ENCODE measurements at regions not wholly inside any gene's neighbourhood (a gene's known extent, or its start where the extent isn't known, plus 50 kb on each side); places are given as distances from the start of the nearest gene placed in this dataset.

GRCh38 chr4:17220816-17221215, 291.1 kb downstream of the QDPR start:
- POLR2A ChIA-PET = no interaction called here
- intact Hi-C loops (cut with DNase I, micrococcal nuclease) = no loop called here
- H3K27me3 ChIP-seq (ENCODE audit: control insufficient read depth in 1 of 2, insufficient read depth in 2 of 2, low read length in 2 of 2) = no peaks in the 10 kb centered on the region
- H3K4me1 ChIP-seq (ENCODE audit: insufficient read depth, low read length) = no peaks in the 10 kb centered on the region
- CTCF ChIA-PET = no interaction called here
- Mint-ChIP-seq H3K9me3 (no peaks in the 10 kb centered on the region), H3K4me3 (no peak overlapping the region), H3K27ac (no peak overlapping the region), H3K36me3 (ENCODE audit: low read depth) (no peaks in the 10 kb centered on the region), H3K4me1 (ENCODE audit: low read depth) (no peaks in the 10 kb centered on the region), H3K27me3 (peaks cover 4% of the 10 kb centered on the region)
- ATAC-seq (ENCODE audit: poor library complexity) = no peak
- TF ChIP-seq, protein P1, sequence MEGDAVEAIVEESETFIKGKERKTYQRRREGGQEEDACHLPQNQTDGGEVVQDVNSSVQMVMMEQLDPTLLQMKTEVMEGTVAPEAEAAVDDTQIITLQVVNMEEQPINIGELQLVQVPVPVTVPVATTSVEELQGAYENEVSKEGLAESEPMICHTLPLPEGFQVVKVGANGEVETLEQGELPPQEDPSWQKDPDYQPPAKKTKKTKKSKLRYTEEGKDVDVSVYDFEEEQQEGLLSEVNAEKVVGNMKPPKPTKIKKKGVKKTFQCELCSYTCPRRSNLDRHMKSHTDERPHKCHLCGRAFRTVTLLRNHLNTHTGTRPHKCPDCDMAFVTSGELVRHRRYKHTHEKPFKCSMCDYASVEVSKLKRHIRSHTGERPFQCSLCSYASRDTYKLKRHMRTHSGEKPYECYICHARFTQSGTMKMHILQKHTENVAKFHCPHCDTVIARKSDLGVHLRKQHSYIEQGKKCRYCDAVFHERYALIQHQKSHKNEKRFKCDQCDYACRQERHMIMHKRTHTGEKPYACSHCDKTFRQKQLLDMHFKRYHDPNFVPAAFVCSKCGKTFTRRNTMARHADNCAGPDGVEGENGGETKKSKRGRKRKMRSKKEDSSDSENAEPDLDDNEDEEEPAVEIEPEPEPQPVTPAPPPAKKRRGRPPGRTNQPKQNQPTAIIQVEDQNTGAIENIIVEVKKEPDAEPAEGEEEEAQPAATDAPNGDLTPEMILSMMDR (IDR thresholded peaks at IDR 0.05) = no peak
- no peak for DNase-seq
- no peak overlapping the region for H3K4me3 ChIP-seq (ENCODE audit: low read length)
- peaks cover 0 to 4% of the 10 kb centered on the region in 2 experiments for H3K9me3 ChIP-seq (ENCODE audit: control insufficient read depth in 1 of 2, insufficient read depth in 1 of 2, low read length in 2 of 2)
- H3K36me3 ChIP-seq (ENCODE audit: insufficient read depth, low read length) = no peaks in the 10 kb centered on the region
- H3K27ac ChIP-seq (ENCODE audit: low read depth in 1 of 2, low read length in 2 of 2) = no peak overlapping the region

GRCh38 chr4:17218786-17219185, 293.1 kb downstream of the QDPR start:
- Mint-ChIP-seq H3K27me3 (peaks cover 4% of the 10 kb centered on the region), H3K9me3 (peaks cover 3% of the 10 kb centered on the region), H3K4me1 (ENCODE audit: low read depth) (no peaks in the 10 kb centered on the region), H3K4me3 (no peak overlapping the region), H3K27ac (no peak overlapping the region), H3K36me3 (ENCODE audit: low read depth) (no peaks in the 10 kb centered on the region)
- ChIA-PET POLR2A (no interaction called here), CTCF (no interaction called here)
- TF ChIP-seq, protein P1 (IDR thresholded peaks at IDR 0.05) = no peak
- Histone ChIP-seq H3K27ac (ENCODE audit: low read depth in 1 of 2, low read length in 2 of 2) (no peak overlapping the region), H3K4me1 (ENCODE audit: insufficient read depth, low read length) (no peaks in the 10 kb centered on the region), H3K27me3 (ENCODE audit: control insufficient read depth in 1 of 2, insufficient read depth in 2 of 2, low read length in 2 of 2) (no peaks in the 10 kb centered on the region), H3K36me3 (ENCODE audit: insufficient read depth, low read length) (no peaks in the 10 kb centered on the region), H3K9me3 (ENCODE audit: control insufficient read depth in 1 of 2, insufficient read depth in 1 of 2, low read length in 2 of 2) (peaks cover 0 to 9% of the 10 kb centered on the region in 2 experiments), H3K4me3 (ENCODE audit: low read length) (no peak overlapping the region)
- DNase-seq (no peak), ATAC-seq (ENCODE audit: poor library complexity) (no peak)
- intact Hi-C loops (cut with DNase I, micrococcal nuclease) = no loop called here

- ATAC-seq (ENCODE audit: poor library complexity) (no peak), DNase-seq (no peak)
- Mint-ChIP-seq H3K4me3 (no peak overlapping the region), H3K4me1 (ENCODE audit: low read depth) (no peaks in the 10 kb centered on the region), H3K27ac (no peak overlapping the region), H3K9me3 (no peaks in the 10 kb centered on the region), H3K36me3 (ENCODE audit: low read depth) (no peaks in the 10 kb centered on the region), H3K27me3 (peaks cover 41% of the 10 kb centered on the region)
- peaks cover 0 to 2% of the 10 kb centered on the region in 2 experiments for H3K27me3 ChIP-seq (ENCODE audit: control insufficient read depth in 1 of 2, insufficient read depth in 2 of 2, low read length in 2 of 2)
- H3K4me3 ChIP-seq (ENCODE audit: low read length) = no peak overlapping the region
- CTCF ChIA-PET = no interaction called here
- no peaks in the 10 kb centered on the region for H3K4me1 ChIP-seq (ENCODE audit: insufficient read depth, low read length)
- TF ChIP-seq, protein P1 (IDR thresholded peaks at IDR 0.05) = no peak
- H3K36me3 ChIP-seq (ENCODE audit: insufficient read depth, low read length) = no peaks in the 10 kb centered on the region
- POLR2A ChIA-PET = no interaction called here
- intact Hi-C loops (cut with DNase I, micrococcal nuclease) = no loop called here
- no peak overlapping the region for H3K27ac ChIP-seq (ENCODE audit: low read depth in 1 of 2, low read length in 2 of 2)
- peaks cover 0 to 4% of the 10 kb centered on the region in 2 experiments for H3K9me3 ChIP-seq (ENCODE audit: control insufficient read depth in 1 of 2, insufficient read depth in 1 of 2, low read length in 2 of 2)
These were observed 304.8 kb downstream of the QDPR start for GRCh38 chr4:17206829-17207801.

Measured in CD4-positive, alpha-beta T cell (primary cell).